SK-N-SH treated with all-trans-retinoic acid at 6 μM for 48 hours (cell line): ENCODE measurements at regions not wholly inside any gene's neighbourhood (a gene's known extent, or its start where the extent isn't known, plus 50 kb on each side); places are given as distances from the start of the nearest gene placed in this dataset.
A peak's percentile ranks its signal among the peaks of the same experiment; 100 is the strongest.

Source experiments
- ATAC-seq: fragments of 200-7000 bp; cut with Tn5 transposase; 3 replicates; pipeline ENCODE4 v1.9.1; 2020; ENCODE audit warnings: mild to moderate bottlenecking, moderate library complexity
- ARNTL ChIP-seq: fragments of 450-650 bp; formaldehyde crosslinking; IDR thresholded peaks from 2 replicates; pipeline ENCODE4 v1.5.0; 2020; ENCODE audit warnings: low read depth, mild to moderate bottlenecking, moderate library complexity, borderline replicate concordance
- BACH2 ChIP-seq: fragments of 250-450 bp; sonication (Bioruptor Pico); IDR thresholded peaks from 2 replicates; pipeline ENCODE4 v1.9.0; 2021; ENCODE audit warnings: mild to moderate bottlenecking, borderline replicate concordance
- CSDC2 ChIP-seq: fragments of 250-450 bp; sonication (Bioruptor Pico); IDR thresholded peaks from 2 replicates; pipeline ENCODE4 v1.5.0; 2020; ENCODE audit warnings: mild to moderate bottlenecking, moderate library complexity
- ESRRG ChIP-seq: fragments of 250-450 bp; sonication (Bioruptor Pico); IDR thresholded peaks from 2 replicates; pipeline ENCODE4 v1.6.1; 2021; ENCODE audit warnings: mild to moderate bottlenecking
- GLIS3 ChIP-seq: fragments of 250-450 bp; sonication (Bioruptor Pico); IDR thresholded peaks from 2 replicates; pipeline ENCODE4 v1.5.0; 2020; ENCODE audit warnings: mild to moderate bottlenecking, moderate library complexity
- ISL1 ChIP-seq: fragments of 250-450 bp; sonication (Bioruptor Pico); IDR thresholded peaks from 2 replicates; pipeline ENCODE4 v2.1.2; 2022; ENCODE audit warnings: mild to moderate bottlenecking, moderate library complexity
- RARB ChIP-seq: fragments of 250-450 bp; sonication (Bioruptor Pico); IDR thresholded peaks from 2 replicates; pipeline ENCODE4 v1.8.0; 2021; ENCODE audit warnings: mild to moderate bottlenecking, moderate library complexity
- SNAI2 ChIP-seq: fragments of 250-450 bp; sonication (Bioruptor Pico); IDR thresholded peaks from 2 replicates; pipeline ENCODE4 v1.5.0; 2020; ENCODE audit warnings: mild to moderate bottlenecking, moderate library complexity
- TOX ChIP-seq: fragments of 250-450 bp; sonication (Bioruptor Pico); IDR thresholded peaks from 2 replicates; pipeline ENCODE4 v1.8.0; 2021; ENCODE audit warnings: mild to moderate bottlenecking, moderate library complexity, borderline replicate concordance
- ZC3H10 ChIP-seq: fragments of 250-450 bp; sonication (Bioruptor Pico); IDR thresholded peaks from 2 replicates; pipeline ENCODE4 v1.5.1; 2021; ENCODE audit warnings: mild to moderate bottlenecking, moderate library complexity
- ZFP30 ChIP-seq: fragments of 450-650 bp; formaldehyde crosslinking; IDR thresholded peaks from 2 replicates; pipeline ENCODE4 v1.5.0; 2022; ENCODE audit warnings: mild to moderate bottlenecking, moderate library complexity
- ZNF565 ChIP-seq: fragments of 450-650 bp; formaldehyde crosslinking; conservative IDR thresholded peaks from 2 replicates; pipeline ENCODE4 v1.5.0; 2020; ENCODE audit warnings: low read depth, mild to moderate bottlenecking, moderate library complexity
- ZNF70 ChIP-seq: fragments of 450-650 bp; formaldehyde crosslinking; IDR thresholded peaks from 2 replicates; pipeline ENCODE4 v1.5.0; 2020; ENCODE audit warnings: mild to moderate bottlenecking, moderate library complexity
- ZNF8 ChIP-seq: fragments of 450-650 bp; formaldehyde crosslinking; IDR thresholded peaks from 2 replicates; pipeline ENCODE4 v1.5.0; 2020; ENCODE audit warnings: mild to moderate bottlenecking, moderate library complexity
- TF ChIP-seq, protein P1 (sequence below): fragments of 250-450 bp; sonication (Bioruptor Pico); IDR thresholded peaks from 2 replicates; pipeline ENCODE4 v1.5.1; 2021; ENCODE audit warnings: mild to moderate bottlenecking, moderate library complexity
- TF ChIP-seq, protein P2 (sequence below): fragments of 250-450 bp; sonication (Bioruptor Pico); IDR thresholded peaks from 2 replicates; pipeline ENCODE4 v1.8.0; 2020; ENCODE audit warnings: mild to moderate bottlenecking, moderate library complexity, borderline replicate concordance
- TF ChIP-seq, protein P3 (sequence below): fragments of 250-450 bp; sonication (Bioruptor Pico); IDR thresholded peaks from 2 replicates; pipeline ENCODE4 v1.5.0; 2020; ENCODE audit warnings: mild to moderate bottlenecking, moderate library complexity
- TF ChIP-seq, protein P4 (sequence below): fragments of 250-450 bp; sonication (Bioruptor Pico); IDR thresholded peaks from 2 replicates; pipeline ENCODE4 v1.5.1; 2020; ENCODE audit warnings: low read depth, mild to moderate bottlenecking, moderate library complexity
- TF ChIP-seq, protein P5 (sequence below): fragments of 250-450 bp; sonication (Bioruptor Pico); IDR thresholded peaks from 2 replicates; pipeline ENCODE4 v1.8.0; 2021; ENCODE audit warnings: low read depth, mild to moderate bottlenecking, moderate library complexity, borderline replicate concordance

DNA sequence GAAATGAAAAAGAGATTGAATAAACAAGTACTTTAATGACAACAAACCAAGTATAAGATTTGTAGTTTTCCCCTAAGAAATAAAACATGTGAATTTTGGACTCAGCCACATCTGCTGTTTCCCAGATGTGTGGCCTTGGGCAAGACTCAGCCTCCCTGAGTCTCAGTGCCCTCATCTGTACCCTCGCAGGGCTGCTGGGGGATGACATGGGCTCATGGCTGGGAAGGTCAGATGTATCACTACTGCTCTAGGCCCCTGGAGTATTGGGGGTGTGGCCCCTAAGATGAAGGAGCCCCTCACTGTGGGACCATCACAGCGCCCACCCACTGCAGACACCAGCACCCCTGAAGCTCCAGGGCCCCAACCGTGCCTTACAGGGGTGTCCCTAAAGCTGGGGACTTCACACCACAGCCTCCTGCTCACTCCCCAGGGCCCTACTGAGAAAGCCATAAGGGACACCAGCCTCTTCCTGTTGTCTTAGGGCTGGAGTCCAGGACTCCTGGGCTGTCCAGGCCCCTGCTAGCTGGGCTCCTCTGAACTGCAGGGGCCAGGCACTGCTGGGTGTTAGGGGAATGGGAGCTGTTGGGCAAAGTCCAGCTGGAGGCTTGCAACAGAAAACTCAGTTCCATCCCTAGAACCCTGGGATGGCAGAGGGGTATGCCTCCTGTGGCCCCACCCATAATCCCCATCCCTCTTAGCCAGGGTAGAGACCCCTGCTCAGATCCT is 104.0 kb upstream of the WNT4 start:
- no peak for TF ChIP-seq TOX
- TF ChIP-seq, protein P1, sequence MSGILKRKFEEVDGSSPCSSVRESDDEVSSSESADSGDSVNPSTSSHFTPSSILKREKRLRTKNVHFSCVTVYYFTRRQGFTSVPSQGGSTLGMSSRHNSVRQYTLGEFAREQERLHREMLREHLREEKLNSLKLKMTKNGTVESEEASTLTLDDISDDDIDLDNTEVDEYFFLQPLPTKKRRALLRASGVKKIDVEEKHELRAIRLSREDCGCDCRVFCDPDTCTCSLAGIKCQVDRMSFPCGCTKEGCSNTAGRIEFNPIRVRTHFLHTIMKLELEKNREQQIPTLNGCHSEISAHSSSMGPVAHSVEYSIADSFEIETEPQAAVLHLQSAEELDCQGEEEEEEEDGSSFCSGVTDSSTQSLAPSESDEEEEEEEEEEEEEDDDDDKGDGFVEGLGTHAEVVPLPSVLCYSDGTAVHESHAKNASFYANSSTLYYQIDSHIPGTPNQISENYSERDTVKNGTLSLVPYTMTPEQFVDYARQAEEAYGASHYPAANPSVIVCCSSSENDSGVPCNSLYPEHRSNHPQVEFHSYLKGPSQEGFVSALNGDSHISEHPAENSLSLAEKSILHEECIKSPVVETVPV (CRISPR knock-in tag) = no peak
- TF ChIP-seq ZNF8 (CRISPR knock-in tag) = no peak
- ATAC-seq = no peak

DNA sequence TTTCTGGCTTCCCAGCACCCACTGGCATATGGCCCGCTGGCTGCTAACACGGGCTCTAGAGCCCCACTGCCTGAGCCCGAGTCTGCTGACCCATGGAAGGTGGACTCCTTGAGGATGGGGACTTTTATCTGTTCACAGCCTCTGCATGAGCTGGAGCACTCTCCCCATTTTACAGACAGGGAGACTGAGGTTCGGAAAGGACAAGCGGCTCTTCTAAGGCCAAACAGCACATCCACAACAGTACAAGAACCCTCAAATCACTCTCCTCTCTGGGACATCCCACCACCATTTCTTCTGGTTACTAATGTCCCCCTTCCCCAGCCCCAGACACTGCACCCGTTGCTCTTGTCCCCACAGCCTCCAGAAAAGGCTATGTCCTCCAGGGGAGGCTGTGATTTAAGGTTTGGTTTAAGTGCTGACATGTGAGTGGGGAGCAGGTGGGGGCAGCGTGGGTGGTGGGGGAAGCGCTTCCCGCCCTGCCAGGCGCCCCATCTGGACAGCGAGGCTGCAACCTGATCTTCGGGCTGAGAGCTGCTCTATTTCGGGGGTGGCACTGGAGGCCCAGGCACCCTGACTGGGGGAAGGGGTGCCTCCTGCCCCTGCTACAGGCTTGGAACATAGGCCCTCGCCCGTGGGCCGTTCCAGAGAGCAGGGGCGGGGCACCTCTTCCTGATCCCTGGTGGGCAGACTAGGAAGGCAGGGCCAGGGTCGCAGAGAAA is 104.8 kb upstream of the WNT4 start:
- no peak for TF ChIP-seq RARB (CRISPR knock-in tag)
- no peak for TF ChIP-seq SNAI2 (CRISPR knock-in tag)
- TF ChIP-seq CSDC2 (CRISPR knock-in tag) = no peak
- TF ChIP-seq GLIS3 (CRISPR knock-in tag) = no peak
- no peak for TF ChIP-seq ARNTL (CRISPR knock-in tag)
- TF ChIP-seq BACH2 = no peak
- TF ChIP-seq ZFP30 (CRISPR knock-in tag) = no peak
- TF ChIP-seq, protein P2, sequence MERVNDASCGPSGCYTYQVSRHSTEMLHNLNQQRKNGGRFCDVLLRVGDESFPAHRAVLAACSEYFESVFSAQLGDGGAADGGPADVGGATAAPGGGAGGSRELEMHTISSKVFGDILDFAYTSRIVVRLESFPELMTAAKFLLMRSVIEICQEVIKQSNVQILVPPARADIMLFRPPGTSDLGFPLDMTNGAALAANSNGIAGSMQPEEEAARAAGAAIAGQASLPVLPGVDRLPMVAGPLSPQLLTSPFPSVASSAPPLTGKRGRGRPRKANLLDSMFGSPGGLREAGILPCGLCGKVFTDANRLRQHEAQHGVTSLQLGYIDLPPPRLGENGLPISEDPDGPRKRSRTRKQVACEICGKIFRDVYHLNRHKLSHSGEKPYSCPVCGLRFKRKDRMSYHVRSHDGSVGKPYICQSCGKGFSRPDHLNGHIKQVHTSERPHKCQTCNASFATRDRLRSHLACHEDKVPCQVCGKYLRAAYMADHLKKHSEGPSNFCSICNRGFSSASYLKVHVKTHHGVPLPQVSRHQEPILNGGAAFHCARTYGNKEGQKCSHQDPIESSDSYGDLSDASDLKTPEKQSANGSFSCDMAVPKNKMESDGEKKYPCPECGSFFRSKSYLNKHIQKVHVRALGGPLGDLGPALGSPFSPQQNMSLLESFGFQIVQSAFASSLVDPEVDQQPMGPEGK (CRISPR knock-in tag) = no peak
- TF ChIP-seq ZC3H10 (CRISPR knock-in tag) = no peak
- TF ChIP-seq, protein P1 (CRISPR knock-in tag) = no peak
- no peak for TF ChIP-seq ZNF70
- TF ChIP-seq ISL1 (CRISPR knock-in tag) = no peak
- TF ChIP-seq ZNF565 (CRISPR knock-in tag) = no peak
- TF ChIP-seq, protein P3, sequence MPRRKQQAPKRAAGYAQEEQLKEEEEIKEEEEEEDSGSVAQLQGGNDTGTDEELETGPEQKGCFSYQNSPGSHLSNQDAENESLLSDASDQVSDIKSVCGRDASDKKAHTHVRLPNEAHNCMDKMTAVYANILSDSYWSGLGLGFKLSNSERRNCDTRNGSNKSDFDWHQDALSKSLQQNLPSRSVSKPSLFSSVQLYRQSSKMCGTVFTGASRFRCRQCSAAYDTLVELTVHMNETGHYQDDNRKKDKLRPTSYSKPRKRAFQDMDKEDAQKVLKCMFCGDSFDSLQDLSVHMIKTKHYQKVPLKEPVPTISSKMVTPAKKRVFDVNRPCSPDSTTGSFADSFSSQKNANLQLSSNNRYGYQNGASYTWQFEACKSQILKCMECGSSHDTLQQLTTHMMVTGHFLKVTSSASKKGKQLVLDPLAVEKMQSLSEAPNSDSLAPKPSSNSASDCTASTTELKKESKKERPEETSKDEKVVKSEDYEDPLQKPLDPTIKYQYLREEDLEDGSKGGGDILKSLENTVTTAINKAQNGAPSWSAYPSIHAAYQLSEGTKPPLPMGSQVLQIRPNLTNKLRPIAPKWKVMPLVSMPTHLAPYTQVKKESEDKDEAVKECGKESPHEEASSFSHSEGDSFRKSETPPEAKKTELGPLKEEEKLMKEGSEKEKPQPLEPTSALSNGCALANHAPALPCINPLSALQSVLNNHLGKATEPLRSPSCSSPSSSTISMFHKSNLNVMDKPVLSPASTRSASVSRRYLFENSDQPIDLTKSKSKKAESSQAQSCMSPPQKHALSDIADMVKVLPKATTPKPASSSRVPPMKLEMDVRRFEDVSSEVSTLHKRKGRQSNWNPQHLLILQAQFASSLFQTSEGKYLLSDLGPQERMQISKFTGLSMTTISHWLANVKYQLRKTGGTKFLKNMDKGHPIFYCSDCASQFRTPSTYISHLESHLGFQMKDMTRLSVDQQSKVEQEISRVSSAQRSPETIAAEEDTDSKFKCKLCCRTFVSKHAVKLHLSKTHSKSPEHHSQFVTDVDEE = no peak
- TF ChIP-seq ESRRG = no peak
- TF ChIP-seq, all 23 proteins: peak for 0
- ATAC-seq = no peak

DNA sequence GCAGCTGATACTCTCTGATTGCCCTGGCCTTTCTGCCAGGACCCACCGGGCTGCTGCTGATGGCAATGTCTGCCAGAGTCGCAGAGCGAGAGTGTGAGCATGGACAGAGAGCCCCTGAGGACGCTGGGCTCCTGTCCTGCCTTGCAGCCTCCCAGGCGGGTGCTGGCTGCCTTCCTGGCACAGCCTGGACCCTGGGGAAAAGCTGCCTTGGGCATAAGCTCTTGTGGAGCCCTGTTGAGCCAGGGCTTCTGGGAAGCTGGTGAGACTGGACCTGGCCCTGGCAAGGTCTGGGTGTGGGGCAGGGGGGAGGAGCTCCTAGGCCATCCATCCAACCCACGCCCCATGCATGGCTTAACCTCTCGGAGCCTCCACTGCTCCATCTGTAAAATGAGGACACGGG is 105.8 kb upstream of the WNT4 start:
- peak; percentile 25; the same call in 1 of the 3 replicates for ATAC-seq
- TF ChIP-seq, protein P2 (CRISPR knock-in tag) = no peak
- TF ChIP-seq, protein P1 (CRISPR knock-in tag) = no peak
- TF ChIP-seq ZC3H10 (CRISPR knock-in tag) = no peak
- TF ChIP-seq, protein P4, sequence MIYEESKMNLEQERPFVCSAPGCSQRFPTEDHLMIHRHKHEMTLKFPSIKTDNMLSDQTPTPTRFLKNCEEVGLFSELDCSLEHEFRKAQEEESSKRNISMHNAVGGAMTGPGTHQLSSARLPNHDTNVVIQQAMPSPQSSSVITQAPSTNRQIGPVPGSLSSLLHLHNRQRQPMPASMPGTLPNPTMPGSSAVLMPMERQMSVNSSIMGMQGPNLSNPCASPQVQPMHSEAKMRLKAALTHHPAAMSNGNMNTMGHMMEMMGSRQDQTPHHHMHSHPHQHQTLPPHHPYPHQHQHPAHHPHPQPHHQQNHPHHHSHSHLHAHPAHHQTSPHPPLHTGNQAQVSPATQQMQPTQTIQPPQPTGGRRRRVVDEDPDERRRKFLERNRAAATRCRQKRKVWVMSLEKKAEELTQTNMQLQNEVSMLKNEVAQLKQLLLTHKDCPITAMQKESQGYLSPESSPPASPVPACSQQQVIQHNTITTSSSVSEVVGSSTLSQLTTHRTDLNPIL = no peak
- TF ChIP-seq, protein P5, sequence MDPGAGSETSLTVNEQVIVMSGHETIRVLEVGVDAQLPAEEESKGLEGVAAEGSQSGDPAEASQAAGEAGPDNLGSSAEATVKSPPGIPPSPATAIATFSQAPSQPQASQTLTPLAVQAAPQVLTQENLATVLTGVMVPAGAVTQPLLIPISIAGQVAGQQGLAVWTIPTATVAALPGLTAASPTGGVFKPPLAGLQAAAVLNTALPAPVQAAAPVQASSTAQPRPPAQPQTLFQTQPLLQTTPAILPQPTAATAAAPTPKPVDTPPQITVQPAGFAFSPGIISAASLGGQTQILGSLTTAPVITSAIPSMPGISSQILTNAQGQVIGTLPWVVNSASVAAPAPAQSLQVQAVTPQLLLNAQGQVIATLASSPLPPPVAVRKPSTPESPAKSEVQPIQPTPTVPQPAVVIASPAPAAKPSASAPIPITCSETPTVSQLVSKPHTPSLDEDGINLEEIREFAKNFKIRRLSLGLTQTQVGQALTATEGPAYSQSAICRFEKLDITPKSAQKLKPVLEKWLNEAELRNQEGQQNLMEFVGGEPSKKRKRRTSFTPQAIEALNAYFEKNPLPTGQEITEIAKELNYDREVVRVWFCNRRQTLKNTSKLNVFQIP (CRISPR knock-in tag) = no peak
- TF ChIP-seq, protein P3 = no peak
